Hematopoietic multipotent progenitor cell treated with erythropoietin and hydrocortisone succinate and interleukin-3 and kit ligand, for 8 days (in vitro differentiated cells): ENCODE measurements at regions not wholly inside any gene's neighbourhood (a gene's known extent, or its start where the extent isn't known, plus 50 kb on each side); places are given as distances from the start of the nearest gene placed in this dataset.
"Not testable (repeated sequence)": the region's sequence is repeated elsewhere in the genome, so short reads cannot be mapped to it uniquely, and the experiment has no call there.

Source experiments
- DNase-seq: peaks from one replicate; pipeline ENCODE4 v3.0.0-alpha.2; 2015

GRCh38 chr1:120232834-120233660 is 56.7 kb upstream of the SEC22B start:
- not testable (repeated sequence) for DNase-seq

- DNase-seq, result not testable (repeated sequence)
Measured at GRCh38 chr1:120229835-120230234, 53.5 kb upstream of the SEC22B start.
